BJ (cell line): ENCODE measurements at regions not wholly inside any gene's neighbourhood (a gene's known extent, or its start where the extent isn't known, plus 50 kb on each side); places are given as distances from the start of the nearest gene placed in this dataset.

Experiments
- CTCF ChIA-PET: fragments of 350-600 bp; formaldehyde crosslinking; extraction: SDS; loops from one replicate; lab custom pipeline; 2021; ENCODE audit warnings: antibody characterized with exemption, inconsistent platforms; lab: Yijun Ruan, JAX
- POLR2A ChIA-PET: fragments of 300-600 bp; sonication (Branson Sonifier 250); formaldehyde crosslinking; extraction: SDS; loops from one replicate; lab custom pipeline; 2021; ENCODE audit warnings: antibody characterized with exemption; lab: Charles Lee
- DNase-seq: peaks from one replicate; pipeline ENCODE4 v3.0.0-alpha.2; 2011; ENCODE audit warnings: low read depth
- H3K27me3 ChIP-seq: 2 replicates; pipeline ENCODE4 v1.6.0; 2011; ENCODE audit warnings: low read length; ENCODE audit not compliant: control insufficient read depth, insufficient read depth
- H3K36me3 ChIP-seq: 2 replicates; pipeline ENCODE4 v1.5.1; 2011; ENCODE audit warnings: low read length; ENCODE audit not compliant: control insufficient read depth, insufficient read depth
- H3K4me3 ChIP-seq: 2 replicates; pipeline ENCODE4 v1.5.1; 2011; ENCODE audit warnings: low read depth, mild to moderate bottlenecking, control low read depth, low read length
- TF ChIP-seq, protein P1 (sequence below): IDR thresholded peaks from 2 replicates; pipeline ENCODE4 v1.5.1; 2011; ENCODE audit warnings: low read depth, mild to moderate bottlenecking, control low read depth, inconsistent platforms, low read length, moderate library complexity; ENCODE audit not compliant: insufficient read depth

DNA sequence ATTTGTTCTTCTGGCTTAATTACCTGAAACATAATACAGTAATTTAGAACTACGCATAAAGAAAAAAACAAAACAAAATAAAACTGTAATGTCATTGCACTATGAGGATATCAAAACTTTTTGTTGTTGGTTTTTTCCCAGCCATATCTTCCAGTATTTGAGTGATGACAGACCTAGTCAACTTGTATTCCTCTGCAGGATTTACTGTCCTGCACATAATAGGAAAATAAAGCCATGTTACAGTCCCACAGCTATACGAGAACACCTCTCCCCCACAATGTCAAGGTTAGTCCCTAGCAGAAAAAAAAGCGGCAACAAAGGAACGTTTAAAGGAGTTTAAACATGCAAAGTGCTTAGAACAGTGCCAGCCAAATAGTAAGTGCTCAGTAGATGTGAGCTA lies 55.3 kb upstream of the PRDX6 start:
- Histone ChIP-seq H3K36me3 (no peaks in the 10 kb centered on the region), H3K4me3 (no peak overlapping the region), H3K27me3 (no peaks in the 10 kb centered on the region)
- ChIA-PET POLR2A (interaction anchor here (0.6 kb wide), 1 partner anchor 456 kb away, joined by 4 read pairs; no protein-coding TSS in a partner anchor), CTCF (interaction anchor here (0.8 to 2.8 kb wide), 3 partner anchors 8 to 797 kb away, joined by 3 to 13 read pairs (median 3); no protein-coding TSS in a partner anchor)
- TF ChIP-seq, protein P1, sequence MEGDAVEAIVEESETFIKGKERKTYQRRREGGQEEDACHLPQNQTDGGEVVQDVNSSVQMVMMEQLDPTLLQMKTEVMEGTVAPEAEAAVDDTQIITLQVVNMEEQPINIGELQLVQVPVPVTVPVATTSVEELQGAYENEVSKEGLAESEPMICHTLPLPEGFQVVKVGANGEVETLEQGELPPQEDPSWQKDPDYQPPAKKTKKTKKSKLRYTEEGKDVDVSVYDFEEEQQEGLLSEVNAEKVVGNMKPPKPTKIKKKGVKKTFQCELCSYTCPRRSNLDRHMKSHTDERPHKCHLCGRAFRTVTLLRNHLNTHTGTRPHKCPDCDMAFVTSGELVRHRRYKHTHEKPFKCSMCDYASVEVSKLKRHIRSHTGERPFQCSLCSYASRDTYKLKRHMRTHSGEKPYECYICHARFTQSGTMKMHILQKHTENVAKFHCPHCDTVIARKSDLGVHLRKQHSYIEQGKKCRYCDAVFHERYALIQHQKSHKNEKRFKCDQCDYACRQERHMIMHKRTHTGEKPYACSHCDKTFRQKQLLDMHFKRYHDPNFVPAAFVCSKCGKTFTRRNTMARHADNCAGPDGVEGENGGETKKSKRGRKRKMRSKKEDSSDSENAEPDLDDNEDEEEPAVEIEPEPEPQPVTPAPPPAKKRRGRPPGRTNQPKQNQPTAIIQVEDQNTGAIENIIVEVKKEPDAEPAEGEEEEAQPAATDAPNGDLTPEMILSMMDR, result no peak
- DNase-seq, result no peak

DNA sequence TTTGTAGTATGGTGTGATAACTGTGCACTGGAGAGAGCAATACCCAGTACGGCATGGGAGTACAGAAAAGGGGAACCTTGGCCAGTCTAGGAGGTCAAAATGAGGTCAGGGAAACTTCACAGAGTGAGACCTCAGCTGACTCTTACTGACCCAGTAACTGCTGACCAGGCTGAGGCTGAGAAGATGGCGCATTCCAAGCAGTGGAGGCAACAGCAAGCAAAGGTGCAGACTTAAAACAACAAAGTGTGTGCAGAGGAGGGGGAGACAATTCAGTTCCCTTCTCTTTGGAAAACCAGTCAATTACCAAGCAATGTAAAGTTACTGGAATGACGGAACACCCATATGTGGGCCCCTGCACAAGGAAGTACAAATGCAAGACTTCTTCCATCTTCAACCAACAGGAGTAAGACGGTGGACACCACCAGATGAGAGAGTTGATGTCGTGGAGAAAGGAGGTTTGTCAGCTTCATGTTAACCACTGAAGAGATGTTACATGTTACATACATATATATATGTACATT lies 54.6 kb upstream of the PRDX6 start:
- ChIA-PET POLR2A (no interaction called here), CTCF (interaction anchor here (1.2 kb wide), 1 partner anchor 680 kb away, joined by 3 read pairs; no protein-coding TSS in a partner anchor)
- no peak for DNase-seq
- TF ChIP-seq, protein P1, result no peak
- Histone ChIP-seq H3K27me3 (no peaks in the 10 kb centered on the region), H3K4me3 (no peak overlapping the region), H3K36me3 (no peaks in the 10 kb centered on the region)

DNA sequence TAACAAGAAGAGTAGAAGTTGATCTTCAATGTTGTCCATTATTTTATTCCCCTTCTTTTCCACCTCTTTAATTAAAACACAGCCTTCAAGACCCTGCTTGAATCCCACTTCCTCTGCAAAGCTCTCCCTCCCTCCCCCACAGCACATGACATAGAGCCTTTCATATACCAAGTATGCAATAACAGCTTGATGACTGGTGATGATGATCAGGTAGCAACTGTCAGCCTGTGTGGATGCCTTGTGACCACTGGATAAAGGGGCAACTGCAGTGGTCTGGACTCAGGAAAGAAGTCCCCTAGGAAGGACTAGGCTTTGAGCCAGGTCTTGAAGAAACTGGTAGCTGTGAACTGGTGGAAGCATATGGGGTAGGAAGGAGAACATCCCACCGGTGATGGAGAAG lies 53.8 kb upstream of the PRDX6 start:
- Histone ChIP-seq H3K4me3 (no peak overlapping the region), H3K36me3 (no peaks in the 10 kb centered on the region), H3K27me3 (no peaks in the 10 kb centered on the region)
- DNase-seq, result no peak
- CTCF ChIA-PET, result interaction anchor here (1.2 kb wide), 1 partner anchor 680 kb away, joined by 3 read pairs; no protein-coding TSS in a partner anchor
- POLR2A ChIA-PET, result no interaction called here
- TF ChIP-seq, protein P1, result no peak

DNA sequence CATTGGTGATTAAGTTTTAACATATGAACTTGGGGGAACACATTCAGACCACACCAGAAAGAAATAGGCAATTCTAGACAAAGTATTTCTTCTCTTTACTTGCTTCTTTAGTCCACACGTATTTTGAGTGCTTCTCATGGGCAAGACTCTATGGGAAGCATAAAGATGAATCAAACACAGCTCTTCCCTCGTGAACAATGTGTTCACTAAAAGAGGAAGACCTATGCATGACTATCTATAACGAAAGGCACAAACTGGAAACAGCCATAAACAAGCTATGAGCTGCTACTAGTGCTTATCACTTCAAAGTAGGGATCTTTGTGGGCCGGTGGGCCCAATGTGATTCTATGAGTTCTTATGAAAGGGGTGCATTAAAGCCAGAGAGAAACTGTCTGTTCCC lies 53.0 kb upstream of the PRDX6 start:
- H3K27me3 ChIP-seq, result no peaks in the 10 kb centered on the region
- DNase-seq, result no peak
- no peaks in the 10 kb centered on the region for H3K36me3 ChIP-seq
- POLR2A ChIA-PET, result no interaction called here
- H3K4me3 ChIP-seq, result no peak overlapping the region
- CTCF ChIA-PET, result interaction anchor here (1.1 kb wide), 1 partner anchor 681 kb away, joined by 3 read pairs; no protein-coding TSS in a partner anchor
- TF ChIP-seq, protein P1, result no peak

DNA sequence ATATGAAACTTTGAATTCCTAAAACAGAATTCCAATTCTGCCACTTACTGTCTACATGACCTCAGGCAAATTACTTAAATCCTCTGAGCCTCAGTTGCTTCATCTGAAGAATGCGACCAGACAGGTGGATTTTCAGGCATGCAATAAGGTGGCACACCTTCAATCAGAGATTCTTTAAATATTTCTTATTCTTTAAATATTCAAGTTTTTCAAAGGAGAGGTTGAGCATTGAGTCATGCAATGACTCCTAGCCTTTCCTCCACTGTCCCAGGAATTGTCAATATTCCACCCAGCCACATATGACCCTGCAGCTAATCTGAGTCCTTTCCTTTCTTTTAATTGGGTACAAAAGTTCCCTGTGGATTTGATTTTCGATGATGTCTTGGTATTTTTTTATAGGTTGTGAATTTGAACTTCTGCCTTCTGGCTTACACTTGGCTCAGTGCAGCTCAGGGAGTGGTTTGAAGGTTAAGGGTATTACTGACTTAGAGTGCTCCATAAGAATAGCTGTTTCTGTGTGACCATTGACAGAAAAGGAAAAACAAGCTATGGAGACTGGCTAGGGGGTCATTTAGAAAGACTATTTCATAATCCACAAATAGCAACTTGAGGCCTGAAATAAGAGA lies 52.2 kb upstream of the PRDX6 start:
- POLR2A ChIA-PET, result no interaction called here
- peak; percentile 29 for DNase-seq
- H3K36me3 ChIP-seq, result no peaks in the 10 kb centered on the region
- H3K4me3 ChIP-seq, result no peak overlapping the region
- CTCF ChIA-PET, result interaction anchor here (0.9 to 2.4 kb wide), 5 partner anchors 27 to 683 kb away, joined by 3 to 8 read pairs (median 3); no protein-coding TSS in a partner anchor
- H3K27me3 ChIP-seq, result no peaks in the 10 kb centered on the region
- TF ChIP-seq, protein P1, result no peak
